Left ventricle myocardium inferior (tissue), 1 donor: ENCODE measurements at regions not wholly inside any gene's neighbourhood (a gene's known extent, or its start where the extent isn't known, plus 50 kb on each side); places are given as distances from the start of the nearest gene placed in this dataset.
A peak's percentile ranks its signal among the peaks of the same experiment; 100 is the strongest.

Source experiments
- DNase-seq: peaks from one replicate; pipeline ENCODE4 v3.0.0-alpha.2; 2020
- H3K27ac ChIP-seq: fragments of 200-600 bp; replicated peaks from 2 replicates; pipeline ENCODE4 v1.8.0; 2021
- H3K27me3 ChIP-seq: fragments of 200-600 bp; 2 replicates; pipeline ENCODE4 v1.8.0; 2021; ENCODE audit warnings: low read depth
- H3K36me3 ChIP-seq: fragments of 200-600 bp; 2 replicates; pipeline ENCODE4 v1.8.0; 2021
- H3K4me1 ChIP-seq: fragments of 200-600 bp; 2 replicates; pipeline ENCODE4 v1.8.0; 2021
- H3K4me3 ChIP-seq: fragments of 200-600 bp; 2 replicates; pipeline ENCODE4 v1.8.0; 2021; ENCODE audit warnings: mild to moderate bottlenecking, moderate library complexity
- H3K9me3 ChIP-seq: fragments of 200-600 bp; replicated peaks from 2 replicates; pipeline ENCODE4 v1.8.0; 2021
- CTCF ChIP-seq: fragments of 200-600 bp; IDR thresholded peaks from 2 replicates; pipeline ENCODE4 v1.8.0; 2021; ENCODE audit warnings: antibody characterized with exemption, mild to moderate bottlenecking, borderline replicate concordance
- intact Hi-C: fragments of 100-400 bp; cut with micrococcal nuclease; formaldehyde crosslinking; loops from one replicate; pipeline ENCODE4 v1.11.0; 2022
- donor health status: DM: no; HTN: yes; CAD: no; lungs with severe emphysema.

DNA sequence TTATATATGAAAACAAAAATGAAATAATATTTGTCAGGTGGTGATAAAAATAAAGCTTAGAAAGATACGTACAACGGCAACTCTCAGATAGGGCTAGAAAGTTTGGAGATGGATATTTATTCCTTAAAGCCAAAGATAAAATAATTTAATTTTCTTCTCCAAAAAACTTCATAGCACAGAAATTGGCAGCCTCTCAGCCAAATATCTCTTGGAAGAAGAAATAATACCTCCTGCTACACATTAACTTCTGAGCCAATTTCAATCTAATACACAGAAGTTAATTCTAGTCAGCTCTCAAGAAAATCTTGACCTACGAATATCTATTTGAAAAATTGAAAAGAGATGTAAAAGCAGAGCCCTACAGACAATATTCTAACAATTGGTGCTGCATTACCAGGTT is 122.4 kb downstream of the TES start:
- H3K4me3 ChIP-seq, result no peak overlapping the region
- intact Hi-C loops, result no loop called here
- H3K36me3 ChIP-seq, result no peaks in the 10 kb centered on the region
- H3K27ac ChIP-seq, result no peak overlapping the region
- peaks cover 32% of the 10 kb centered on the region for H3K4me1 ChIP-seq
- no peaks in the 10 kb centered on the region for H3K27me3 ChIP-seq
- no peak for DNase-seq
- H3K9me3 ChIP-seq, result peaks cover 5% of the 10 kb centered on the region
- TF ChIP-seq CTCF, result no peak

- H3K27ac ChIP-seq, result no peak overlapping the region
- no peak for DNase-seq
- H3K36me3 ChIP-seq, result no peaks in the 10 kb centered on the region
- peaks cover 30% of the 10 kb centered on the region for H3K4me1 ChIP-seq
- no peak overlapping the region for H3K4me3 ChIP-seq
- H3K27me3 ChIP-seq, result no peaks in the 10 kb centered on the region
- peaks cover 5% of the 10 kb centered on the region for H3K9me3 ChIP-seq
- no peak for TF ChIP-seq CTCF
- intact Hi-C loops, result no loop called here
Measured at GRCh38 chr7:116334555-116334954, 124.2 kb downstream of the TES start.

DNA sequence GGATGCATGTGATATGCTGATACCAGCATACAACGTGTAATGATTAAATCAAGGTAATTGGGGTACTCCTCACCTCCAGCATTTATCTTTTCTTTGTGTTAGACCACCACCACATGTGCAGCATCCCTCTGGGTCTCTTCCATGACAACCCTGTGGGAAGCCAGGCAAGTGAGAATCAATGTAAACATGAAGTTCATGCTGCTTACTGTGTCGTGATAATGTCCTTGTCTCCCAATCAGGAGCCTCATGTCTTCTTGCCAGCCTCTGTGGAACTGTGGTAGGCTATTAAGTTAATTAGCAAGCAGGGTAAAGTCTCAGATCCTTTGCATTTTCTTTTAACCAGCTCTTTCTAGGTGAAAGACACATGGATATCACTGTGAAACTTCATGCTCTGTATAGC is 126.7 kb downstream of the TES start:
- peaks cover 27% of the 10 kb centered on the region for H3K4me1 ChIP-seq
- no peak overlapping the region for H3K27ac ChIP-seq
- no peak for TF ChIP-seq CTCF
- DNase-seq, result no peak
- intact Hi-C loops, result no loop called here
- no peaks in the 10 kb centered on the region for H3K36me3 ChIP-seq
- no peaks in the 10 kb centered on the region for H3K27me3 ChIP-seq
- peaks cover 3% of the 10 kb centered on the region for H3K9me3 ChIP-seq
- no peak overlapping the region for H3K4me3 ChIP-seq

DNA sequence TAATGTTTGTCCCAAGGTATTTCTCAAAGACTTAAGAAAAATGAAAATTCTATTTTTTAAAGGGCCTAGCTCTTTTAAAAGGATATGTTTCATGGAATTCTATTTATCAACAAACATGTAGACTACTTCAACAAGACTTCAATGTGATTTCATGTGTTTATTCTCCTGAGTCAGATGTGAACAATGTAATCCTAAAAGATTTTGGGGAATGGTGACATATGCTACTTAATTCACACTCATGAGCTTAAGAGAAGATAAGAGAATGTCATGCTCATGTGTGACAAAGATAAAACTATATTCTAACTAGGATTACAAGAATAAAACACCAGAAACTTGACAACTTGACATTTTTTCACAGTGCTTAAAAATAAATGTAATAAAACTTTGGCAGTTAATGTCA is 127.5 kb downstream of the TES start:
- Histone ChIP-seq H3K36me3 (no peaks in the 10 kb centered on the region), H3K27ac (no peak overlapping the region), H3K9me3 (no peaks in the 10 kb centered on the region), H3K4me3 (no peak overlapping the region), H3K4me1 (peaks cover 27% of the 10 kb centered on the region), H3K27me3 (no peaks in the 10 kb centered on the region)
- no peak for TF ChIP-seq CTCF
- intact Hi-C loops, result no loop called here
- DNase-seq, result no peak

- intact Hi-C loops, result no loop called here
- Histone ChIP-seq H3K9me3 (peaks cover 9% of the 10 kb centered on the region), H3K36me3 (no peaks in the 10 kb centered on the region), H3K27me3 (no peaks in the 10 kb centered on the region), H3K4me3 (no peak overlapping the region), H3K27ac (peak overlapping the region; percentile 57), H3K4me1 (peaks cover 27% of the 10 kb centered on the region)
- no peak for DNase-seq
- TF ChIP-seq CTCF, result no peak
Measured at GRCh38 chr7:116339564-116339963, 129.2 kb downstream of the TES start.
